Adipocyte (in vitro differentiated cells): ENCODE measurements at regions not wholly inside any gene's neighbourhood (a gene's known extent, or its start where the extent isn't known, plus 50 kb on each side); places are given as distances from the start of the nearest gene placed in this dataset.

ENCODE experiments used
- DNase-seq: peaks from one replicate; pipeline ENCODE4 v3.0.0-alpha.2; 2015; ENCODE audit warnings: low read depth
- H3K27me3 ChIP-seq: replicated peaks from 2 replicates; pipeline ENCODE4 v1.7.0; 2013; ENCODE audit warnings: mild to moderate bottlenecking, low read length, moderate library complexity; ENCODE audit not compliant: control insufficient read depth, insufficient read depth
- H3K36me3 ChIP-seq: 2 replicates; pipeline ENCODE4 v1.7.0; 2013; ENCODE audit warnings: low read length, mild to moderate bottlenecking, moderate library complexity; ENCODE audit not compliant: control insufficient read depth, insufficient read depth, severe bottlenecking
- H3K4me1 ChIP-seq: 2 replicates; pipeline ENCODE4 v1.7.0; 2013; ENCODE audit warnings: mild to moderate bottlenecking, low read length, moderate library complexity; ENCODE audit not compliant: control insufficient read depth, insufficient read depth
- H3K4me3 ChIP-seq: 2 replicates; pipeline ENCODE4 v1.7.0; 2013; ENCODE audit warnings: mild to moderate bottlenecking, low read length, moderate library complexity
- H3K9ac ChIP-seq: 2 replicates; pipeline ENCODE4 v1.7.0; 2013; ENCODE audit warnings: mild to moderate bottlenecking, low read length, moderate library complexity
- H3K9me3 ChIP-seq: 2 replicates; pipeline ENCODE4 v1.7.0; 2013; ENCODE audit warnings: mild to moderate bottlenecking, low read length, moderate library complexity; ENCODE audit not compliant: control insufficient read depth

DNA sequence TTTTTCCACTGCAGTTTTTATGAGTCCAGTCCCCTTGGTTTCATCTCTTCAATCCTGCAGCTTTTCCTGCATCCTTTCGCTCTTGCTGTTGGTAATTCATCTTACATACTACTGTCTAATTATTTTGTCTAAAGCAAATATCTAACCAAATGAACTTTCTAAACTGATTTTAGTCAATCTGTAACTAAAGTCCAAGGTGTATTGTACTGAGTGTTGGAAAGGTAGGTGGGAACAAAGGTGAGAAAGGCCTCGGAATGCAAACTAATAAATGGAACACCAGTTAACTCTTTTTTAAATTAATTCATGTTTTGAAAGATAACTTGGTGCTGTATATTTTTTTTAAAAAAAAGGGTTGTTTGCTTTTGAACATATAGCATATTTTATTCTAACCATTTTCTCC lies 152.7 kb upstream of the CYLC2 start:
- H3K27me3 ChIP-seq: no peaks in the 10 kb centered on the region
- no peaks in the 10 kb centered on the region for H3K4me1 ChIP-seq
- H3K36me3 ChIP-seq: no peaks in the 10 kb centered on the region
- no peak for DNase-seq
- H3K4me3 ChIP-seq: no peak overlapping the region
- no peak overlapping the region for H3K9ac ChIP-seq
- H3K9me3 ChIP-seq: no peaks in the 10 kb centered on the region

DNA sequence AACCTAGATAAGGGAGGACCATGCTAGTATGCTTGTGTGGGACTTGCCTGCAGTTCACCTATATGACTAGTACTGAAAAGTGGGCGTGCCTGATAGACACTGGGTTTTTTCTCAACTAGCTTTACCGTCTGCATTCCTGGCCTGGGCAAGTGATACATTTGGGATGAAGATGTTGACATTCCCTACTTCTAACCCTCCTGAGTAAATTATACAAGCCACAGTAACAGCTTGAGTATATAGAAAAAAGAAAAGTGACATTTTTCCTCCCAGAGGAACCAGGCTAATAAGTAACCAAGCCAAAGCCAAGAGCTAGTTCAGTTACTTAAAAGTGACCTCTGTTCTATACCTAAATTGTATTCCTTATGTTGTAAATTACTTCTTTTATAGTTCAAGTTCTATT lies 153.8 kb upstream of the CYLC2 start:
- Histone ChIP-seq H3K27me3 (no peaks in the 10 kb centered on the region), H3K36me3 (no peaks in the 10 kb centered on the region), H3K4me3 (no peak overlapping the region), H3K4me1 (no peaks in the 10 kb centered on the region), H3K9me3 (no peaks in the 10 kb centered on the region), H3K9ac (no peak overlapping the region)
- no peak for DNase-seq

DNA sequence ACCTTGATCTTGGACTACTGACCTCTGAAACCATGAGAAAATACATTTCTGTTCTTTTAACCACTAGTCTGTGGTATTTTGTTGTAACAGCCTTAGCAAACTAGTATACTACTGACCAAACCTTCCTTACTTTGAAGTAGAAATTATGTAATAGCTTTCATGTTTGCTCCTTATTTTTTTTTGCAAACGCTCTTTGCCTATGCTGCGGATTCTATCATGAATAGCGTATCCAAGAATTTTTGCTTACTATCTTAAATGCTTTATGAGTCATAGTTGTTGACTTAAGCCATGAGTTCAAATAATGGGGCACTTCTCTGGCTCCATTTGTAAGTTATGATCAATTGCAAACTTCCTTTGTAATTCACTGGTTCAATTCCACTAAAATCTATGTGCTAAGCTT lies 154.8 kb upstream of the CYLC2 start:
- H3K9me3 ChIP-seq: no peaks in the 10 kb centered on the region
- no peak for DNase-seq
- H3K4me3 ChIP-seq: no peak overlapping the region
- H3K36me3 ChIP-seq: no peaks in the 10 kb centered on the region
- no peak overlapping the region for H3K9ac ChIP-seq
- no peaks in the 10 kb centered on the region for H3K27me3 ChIP-seq
- H3K4me1 ChIP-seq: no peaks in the 10 kb centered on the region

DNA sequence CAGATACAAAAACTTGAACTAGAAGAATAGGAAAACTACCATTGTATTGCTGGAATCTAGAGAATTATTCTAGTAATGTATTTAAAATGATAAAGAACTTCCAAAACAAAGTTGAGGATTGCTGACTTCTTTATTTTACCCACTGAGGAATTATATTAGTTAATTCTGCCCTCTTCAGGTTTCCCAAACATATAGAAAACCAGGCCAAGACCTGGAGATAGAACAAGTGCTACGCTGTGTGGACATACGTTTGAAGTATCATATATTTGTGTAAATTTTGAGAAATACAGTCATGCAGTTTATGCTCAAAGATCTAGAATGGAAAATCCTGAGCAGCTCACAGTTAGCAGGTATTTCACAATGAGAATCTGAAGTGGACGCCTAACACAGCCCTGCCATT lies 162.3 kb upstream of the CYLC2 start:
- no peaks in the 10 kb centered on the region for H3K4me1 ChIP-seq
- no peaks in the 10 kb centered on the region for H3K36me3 ChIP-seq
- H3K9ac ChIP-seq: no peak overlapping the region
- H3K27me3 ChIP-seq: no peaks in the 10 kb centered on the region
- DNase-seq: no peak
- H3K4me3 ChIP-seq: no peak overlapping the region
- no peaks in the 10 kb centered on the region for H3K9me3 ChIP-seq

DNA sequence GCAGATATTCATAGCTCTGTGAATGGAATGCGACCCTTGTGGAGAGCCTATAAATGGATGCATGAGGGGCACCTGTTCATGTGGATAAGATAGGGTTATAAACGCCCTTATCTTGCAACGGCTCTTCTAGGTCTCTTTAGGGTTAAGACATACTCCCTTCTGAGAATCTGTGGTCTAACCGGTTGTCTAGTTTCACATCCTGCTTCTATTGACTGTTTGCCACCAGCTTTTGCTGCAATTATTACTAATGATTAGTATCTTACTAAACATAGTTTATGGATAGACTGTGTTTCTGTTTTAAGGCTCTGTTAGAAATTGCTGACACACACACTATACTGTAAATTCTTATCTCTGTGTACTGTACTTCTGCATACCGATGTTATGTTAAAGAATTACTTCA lies 198.9 kb upstream of the CYLC2 start:
- Histone ChIP-seq H3K4me3 (no peak overlapping the region), H3K9me3 (no peaks in the 10 kb centered on the region), H3K27me3 (no peaks in the 10 kb centered on the region), H3K36me3 (no peaks in the 10 kb centered on the region), H3K4me1 (no peaks in the 10 kb centered on the region), H3K9ac (no peak overlapping the region)
- no peak for DNase-seq

DNA sequence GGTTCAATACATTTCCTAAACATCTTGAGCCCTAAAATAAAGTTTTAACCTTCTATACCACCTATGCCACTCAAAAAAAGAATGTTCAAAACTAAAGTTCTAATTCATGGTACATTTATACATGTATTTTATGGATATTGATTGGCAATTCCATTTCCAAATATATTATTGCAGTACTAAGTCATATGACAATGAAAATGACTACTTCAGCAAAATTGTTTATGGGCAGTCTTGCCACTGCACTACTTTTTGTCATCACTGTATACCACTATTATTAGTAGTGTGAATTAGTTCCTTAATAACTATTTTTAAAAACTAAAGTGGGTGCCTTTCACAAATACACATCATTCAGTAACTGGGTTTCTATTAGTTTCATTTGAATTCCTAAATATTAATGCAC lies 199.6 kb upstream of the CYLC2 start:
- no peak for DNase-seq
- no peak overlapping the region for H3K4me3 ChIP-seq
- H3K4me1 ChIP-seq: no peaks in the 10 kb centered on the region
- no peaks in the 10 kb centered on the region for H3K27me3 ChIP-seq
- H3K9ac ChIP-seq: no peak overlapping the region
- H3K36me3 ChIP-seq: no peaks in the 10 kb centered on the region
- no peaks in the 10 kb centered on the region for H3K9me3 ChIP-seq

DNA sequence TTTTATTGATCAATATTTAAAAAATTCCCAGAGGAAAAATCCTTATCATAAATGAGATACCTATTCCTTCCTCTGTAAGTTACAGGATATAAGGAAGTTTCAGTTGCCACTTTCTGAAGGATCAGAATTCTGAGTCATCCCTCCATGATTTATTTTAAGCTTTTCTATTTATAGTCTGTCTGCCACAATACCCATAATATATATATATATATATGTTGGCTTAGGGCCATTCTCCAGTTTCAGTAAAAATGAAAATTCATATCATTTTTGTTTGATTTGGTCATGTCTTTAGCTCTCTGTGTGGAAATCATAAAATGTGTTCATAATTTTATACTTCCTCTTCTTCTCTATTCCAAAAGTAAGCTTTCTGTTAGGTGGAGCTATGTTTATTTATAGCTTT lies 215.8 kb upstream of the CYLC2 start:
- Histone ChIP-seq H3K9me3 (no peaks in the 10 kb centered on the region), H3K9ac (no peak overlapping the region), H3K36me3 (no peaks in the 10 kb centered on the region), H3K4me1 (no peaks in the 10 kb centered on the region), H3K4me3 (no peak overlapping the region), H3K27me3 (no peaks in the 10 kb centered on the region)
- DNase-seq: peak; percentile 45

DNA sequence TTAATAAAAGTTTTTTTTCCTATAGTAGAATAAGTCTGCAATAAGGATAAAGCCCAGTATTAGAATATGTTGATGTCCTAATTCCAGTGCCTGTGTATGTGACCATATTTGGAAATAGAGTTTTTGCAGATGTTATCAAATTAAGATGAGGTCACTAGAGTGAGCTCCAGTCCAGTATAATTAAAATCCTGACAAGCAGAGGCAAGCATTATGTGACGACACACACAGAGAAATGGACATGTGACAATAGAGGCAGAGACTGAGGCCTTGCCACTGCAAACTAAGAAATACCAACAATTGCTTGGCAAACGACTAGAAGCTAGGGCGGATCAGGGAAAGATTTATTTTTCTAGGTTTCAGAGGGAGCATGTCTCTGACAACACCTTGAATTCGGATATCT lies 216.4 kb upstream of the CYLC2 start:
- Histone ChIP-seq H3K9ac (no peak overlapping the region), H3K36me3 (no peaks in the 10 kb centered on the region), H3K9me3 (no peaks in the 10 kb centered on the region), H3K27me3 (no peaks in the 10 kb centered on the region), H3K4me1 (no peaks in the 10 kb centered on the region), H3K4me3 (no peak overlapping the region)
- no peak for DNase-seq

DNA sequence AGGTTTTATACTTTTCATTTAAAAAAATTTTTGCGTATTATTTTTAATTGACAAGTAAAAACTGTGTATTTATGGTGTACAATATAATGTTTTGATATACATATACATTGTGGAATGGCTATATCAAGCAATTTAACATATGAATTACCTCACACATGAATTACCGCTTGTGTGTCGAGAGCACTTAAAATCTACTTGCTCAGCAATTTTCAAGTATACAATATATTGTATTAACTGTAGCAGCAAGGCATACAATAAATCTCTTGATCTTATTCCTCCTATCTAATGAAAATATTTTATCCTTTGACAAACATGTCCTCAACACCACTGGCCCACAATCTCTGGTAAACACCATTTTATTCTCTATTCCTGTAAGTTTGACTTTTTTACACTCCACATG lies 224.4 kb upstream of the CYLC2 start:
- Histone ChIP-seq H3K9ac (no peak overlapping the region), H3K4me1 (no peaks in the 10 kb centered on the region), H3K4me3 (no peak overlapping the region), H3K36me3 (no peaks in the 10 kb centered on the region), H3K27me3 (no peaks in the 10 kb centered on the region), H3K9me3 (no peaks in the 10 kb centered on the region)
- no peak for DNase-seq

DNA sequence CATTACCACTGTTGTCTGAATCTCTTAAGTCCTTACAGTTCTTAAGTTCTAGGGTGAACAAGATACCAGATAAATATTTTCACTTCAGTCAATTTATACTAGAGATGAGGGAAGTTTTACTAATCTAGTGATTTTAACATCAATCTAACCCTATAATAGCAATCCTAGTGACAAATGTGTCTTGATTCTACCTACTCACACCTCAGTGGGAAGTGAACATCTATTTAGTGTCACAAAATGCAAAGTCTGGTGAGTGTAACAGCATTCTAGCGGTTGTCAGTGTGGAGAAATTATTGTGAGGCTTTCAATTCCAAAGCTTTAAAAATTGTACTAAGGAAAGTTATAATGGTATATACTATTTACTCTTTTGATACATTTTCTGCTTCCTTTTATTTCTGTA lies 225.8 kb upstream of the CYLC2 start:
- DNase-seq: no peak
- no peaks in the 10 kb centered on the region for H3K27me3 ChIP-seq
- H3K9me3 ChIP-seq: peaks cover 3% of the 10 kb centered on the region
- H3K4me3 ChIP-seq: no peak overlapping the region
- H3K36me3 ChIP-seq: no peaks in the 10 kb centered on the region
- H3K4me1 ChIP-seq: no peaks in the 10 kb centered on the region
- no peak overlapping the region for H3K9ac ChIP-seq

DNA sequence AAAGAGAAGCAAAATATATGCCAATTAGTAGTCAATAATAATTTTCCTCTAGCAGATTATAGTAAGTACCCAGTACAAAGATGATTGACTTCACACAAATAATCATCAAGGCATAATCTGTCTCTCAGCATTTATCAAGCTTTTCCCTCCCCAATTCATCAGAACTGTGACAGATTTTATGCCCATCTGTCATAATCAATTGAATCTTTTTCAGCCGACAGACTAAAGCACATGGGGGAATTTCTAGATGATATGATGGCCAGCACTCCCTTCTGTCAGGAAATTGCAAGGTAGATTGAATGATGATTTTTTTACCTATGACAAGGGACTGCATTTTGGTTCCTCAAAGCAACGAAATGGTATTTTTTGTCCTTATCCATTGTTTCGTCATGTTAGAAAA lies 227.1 kb upstream of the CYLC2 start:
- Histone ChIP-seq H3K9ac (no peak overlapping the region), H3K4me3 (no peak overlapping the region), H3K36me3 (no peaks in the 10 kb centered on the region), H3K4me1 (no peaks in the 10 kb centered on the region), H3K9me3 (peaks cover 4% of the 10 kb centered on the region), H3K27me3 (no peaks in the 10 kb centered on the region)
- DNase-seq: no peak

DNA sequence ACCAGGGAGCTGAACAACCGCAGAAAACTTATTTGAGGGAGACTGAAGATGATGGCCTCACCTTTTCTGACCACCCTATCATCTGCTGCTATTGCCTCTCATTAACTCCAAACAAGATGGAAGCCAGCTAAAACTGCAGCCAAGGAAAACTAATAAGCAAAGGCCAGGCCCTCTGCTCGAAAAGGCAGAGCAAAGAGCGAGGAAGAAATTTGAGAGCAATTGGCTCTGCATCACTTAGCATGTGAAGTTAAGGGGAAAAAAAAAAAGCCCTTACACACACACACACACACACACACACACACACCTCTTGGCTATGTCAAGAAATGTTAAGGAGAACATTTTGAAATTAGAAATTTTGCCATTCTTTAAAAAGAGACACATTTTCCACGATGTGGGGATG lies 228.1 kb upstream of the CYLC2 start:
- no peak for DNase-seq
- no peaks in the 10 kb centered on the region for H3K27me3 ChIP-seq
- no peaks in the 10 kb centered on the region for H3K4me1 ChIP-seq
- no peak overlapping the region for H3K9ac ChIP-seq
- H3K36me3 ChIP-seq: no peaks in the 10 kb centered on the region
- peaks cover 4% of the 10 kb centered on the region for H3K9me3 ChIP-seq
- no peak overlapping the region for H3K4me3 ChIP-seq
